IPS DF 6.9 (cell line): ENCODE measurements at regions not wholly inside any gene's neighbourhood (a gene's known extent, or its start where the extent isn't known, plus 50 kb on each side); places are given as distances from the start of the nearest gene placed in this dataset.
A peak's percentile ranks its signal among the peaks of the same experiment; 100 is the strongest.

ENCODE experiments used
- DNase-seq: peaks from one replicate; pipeline ENCODE4 v3.0.0-alpha.2; 2013; ENCODE audit warnings: low read depth, low spot score
- H3K27ac ChIP-seq: one replicate; pipeline ENCODE4 v1.5.1; 2013; ENCODE audit warnings: low read length, control low read depth
- H3K27me3 ChIP-seq: 2 replicates; pipeline ENCODE4 v1.6.1; 2013; ENCODE audit warnings: mild to moderate bottlenecking, low read length; ENCODE audit not compliant: control insufficient read depth, insufficient read depth
- H3K36me3 ChIP-seq: 2 replicates; pipeline ENCODE4 v1.6.1; 2013; ENCODE audit warnings: low read length; ENCODE audit not compliant: control insufficient read depth, insufficient read depth
- H3K4me1 ChIP-seq: 2 replicates; pipeline ENCODE4 v1.6.1; 2013; ENCODE audit warnings: low read length; ENCODE audit not compliant: control insufficient read depth, insufficient read depth
- H3K4me3 ChIP-seq: 2 replicates; pipeline ENCODE4 v1.5.1; 2013; ENCODE audit warnings: mild to moderate bottlenecking, low read length
- H3K9me3 ChIP-seq: 2 replicates; pipeline ENCODE4 v1.6.1; 2013; ENCODE audit warnings: low read length, inconsistent platforms; ENCODE audit not compliant: control insufficient read depth, insufficient read depth
- WGBS: extraction: QIAGEN DNeasy Blood & Tissue Kit; methylation state at CpG from one replicate; pipeline ENCODE4 v1.1.7; 2013; ENCODE audit warnings: mixed read lengths, missing lambda C conversion rate; ENCODE audit not compliant: insufficient read length, insufficient coverage; 5-methylcytosine and 5-hydroxymethylcytosine counted together

DNA sequence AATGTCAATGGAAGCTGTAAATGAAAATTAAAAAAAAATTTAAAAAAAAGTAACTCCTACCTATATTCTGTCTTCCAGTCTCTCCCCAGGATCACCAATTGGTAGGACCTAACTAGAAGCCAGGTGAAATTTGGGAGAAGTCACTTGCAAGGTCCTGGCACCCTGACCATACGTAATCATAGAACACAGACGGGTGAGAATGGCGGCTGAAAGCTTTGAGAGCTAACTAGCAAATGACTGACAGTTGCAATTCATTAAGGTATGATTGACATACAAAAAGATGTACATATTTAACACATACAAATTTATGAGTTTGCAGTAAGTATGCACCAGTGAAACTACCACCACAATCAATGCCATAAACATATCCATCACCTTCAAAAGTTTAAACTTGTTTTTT, 372.7 kb upstream of the PSMD7 start:
- Histone ChIP-seq H3K4me1 (no peaks in the 10 kb centered on the region), H3K27me3 (no peaks in the 10 kb centered on the region), H3K36me3 (no peaks in the 10 kb centered on the region), H3K9me3 (no peaks in the 10 kb centered on the region), H3K27ac (no peak overlapping the region), H3K4me3 (no peak overlapping the region)
- DNase-seq = no peak
- no CpG with 5 or more reads among the region's 3 CpGs for WGBS

DNA sequence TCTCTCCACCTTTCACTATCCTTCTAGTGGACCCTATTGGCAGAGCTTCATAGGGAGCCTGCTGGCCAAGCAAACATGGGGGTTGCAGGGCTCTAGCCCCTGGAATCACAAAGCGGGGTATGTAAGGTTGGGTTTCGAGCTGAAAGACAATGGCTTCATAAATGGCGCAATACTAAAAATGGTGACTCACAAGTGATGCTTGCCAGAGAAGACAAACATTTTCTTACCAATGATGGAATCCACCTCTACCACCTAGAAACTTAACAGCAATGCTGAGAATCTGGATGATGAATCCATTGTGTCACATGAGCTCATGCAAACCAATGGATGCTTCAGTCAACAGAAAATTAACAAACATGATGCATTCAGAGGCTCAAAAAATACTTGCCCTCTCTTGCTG, 375.3 kb upstream of the PSMD7 start:
- no CpG with 5 or more reads among the region's 3 CpGs for WGBS
- DNase-seq = no peak
- no peaks in the 10 kb centered on the region for H3K9me3 ChIP-seq
- H3K36me3 ChIP-seq = no peaks in the 10 kb centered on the region
- no peak overlapping the region for H3K4me3 ChIP-seq
- no peaks in the 10 kb centered on the region for H3K27me3 ChIP-seq
- H3K27ac ChIP-seq = no peak overlapping the region
- H3K4me1 ChIP-seq = no peaks in the 10 kb centered on the region

DNA sequence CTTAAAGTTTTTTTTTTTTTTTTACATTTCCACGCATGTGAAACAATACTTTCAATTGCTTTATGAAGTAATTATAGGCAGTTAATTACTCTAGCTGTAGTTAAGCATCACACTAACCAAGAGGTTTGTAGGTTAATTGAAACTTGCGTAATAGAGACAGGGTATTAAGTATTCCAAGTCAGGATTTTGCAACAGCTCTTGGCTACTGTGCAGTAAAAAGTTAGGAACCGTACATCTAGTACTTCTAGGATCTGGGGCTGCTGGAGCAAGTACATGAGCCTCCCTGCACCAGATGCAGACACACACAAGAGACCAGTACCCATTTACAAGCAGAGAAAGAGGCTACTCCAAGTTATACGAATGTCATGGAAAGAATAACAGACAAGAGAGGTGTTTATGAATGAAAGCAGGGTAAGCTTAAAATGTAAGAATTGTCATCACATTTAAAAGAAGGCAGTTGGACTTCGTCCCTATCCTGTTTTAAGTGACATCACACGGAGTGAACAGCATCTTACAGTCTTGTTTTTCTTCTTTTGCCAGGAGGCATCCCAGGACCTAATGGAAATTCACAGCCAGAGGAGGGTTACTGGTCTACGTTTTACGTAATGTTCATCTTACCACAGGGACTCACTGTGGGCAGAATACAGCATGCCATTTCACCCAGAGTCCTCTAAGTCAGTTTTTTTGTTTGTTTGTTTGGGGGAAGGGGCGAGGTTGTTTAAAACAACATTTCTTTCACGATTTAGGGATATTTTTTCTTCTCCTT, 379.6 kb upstream of the PSMD7 start:
- H3K27me3 ChIP-seq = no peaks in the 10 kb centered on the region
- no peaks in the 10 kb centered on the region for H3K4me1 ChIP-seq
- DNase-seq = no peak
- no peak overlapping the region for H3K27ac ChIP-seq
- no CpG with 5 or more reads among the region's 10 CpGs for WGBS
- no peaks in the 10 kb centered on the region for H3K9me3 ChIP-seq
- H3K36me3 ChIP-seq = no peaks in the 10 kb centered on the region
- no peak overlapping the region for H3K4me3 ChIP-seq

DNA sequence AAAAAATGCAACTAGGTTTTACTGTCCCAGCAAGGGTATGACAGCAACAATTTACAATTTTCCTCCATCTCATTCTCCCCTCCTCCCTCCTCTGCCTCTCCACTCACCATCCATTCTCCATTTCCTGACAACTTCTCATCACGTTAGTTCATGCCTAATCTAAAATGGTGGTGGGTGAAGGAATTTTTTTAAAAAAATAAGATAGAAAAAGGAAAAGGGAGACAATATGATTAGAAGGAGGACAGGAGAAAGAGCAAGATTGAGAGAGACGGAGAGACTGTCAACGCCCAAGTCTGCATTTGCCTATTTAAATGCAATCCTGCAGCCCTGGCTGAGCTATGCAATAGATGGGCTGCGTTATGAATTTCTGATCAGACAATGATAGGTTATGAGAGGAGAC, 380.7 kb upstream of the PSMD7 start:
- no peaks in the 10 kb centered on the region for H3K36me3 ChIP-seq
- H3K27ac ChIP-seq = no peak overlapping the region
- H3K9me3 ChIP-seq = no peaks in the 10 kb centered on the region
- WGBS = 100% methylated on average over 1 of the region's 4 CpGs
- no peaks in the 10 kb centered on the region for H3K4me1 ChIP-seq
- no peak for DNase-seq
- H3K27me3 ChIP-seq = no peaks in the 10 kb centered on the region
- H3K4me3 ChIP-seq = no peak overlapping the region

DNA sequence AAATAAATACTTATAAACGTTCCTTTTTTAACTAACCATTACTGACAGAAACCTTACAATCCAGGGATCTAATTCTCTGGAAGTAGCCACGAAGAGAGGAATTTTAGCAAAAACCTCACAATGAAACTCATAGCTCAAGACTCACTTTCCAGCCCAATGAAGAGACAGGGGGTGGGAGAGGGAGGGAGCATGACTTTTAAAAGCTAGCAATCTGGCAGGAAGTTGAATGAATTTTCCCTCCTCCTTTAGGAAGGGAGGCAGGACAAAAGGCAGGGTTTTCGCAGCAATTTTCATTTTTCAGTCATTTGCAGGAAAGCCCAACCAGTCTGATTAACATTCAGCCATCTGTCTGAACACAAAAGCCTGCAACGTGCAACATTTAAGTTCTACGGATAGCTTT, 381.5 kb upstream of the PSMD7 start:
- Histone ChIP-seq H3K4me1 (no peaks in the 10 kb centered on the region), H3K9me3 (no peaks in the 10 kb centered on the region), H3K4me3 (no peak overlapping the region), H3K36me3 (no peaks in the 10 kb centered on the region), H3K27me3 (no peaks in the 10 kb centered on the region), H3K27ac (no peak overlapping the region)
- DNase-seq = no peak
- no CpG with 5 or more reads among the region's 5 CpGs for WGBS

DNA sequence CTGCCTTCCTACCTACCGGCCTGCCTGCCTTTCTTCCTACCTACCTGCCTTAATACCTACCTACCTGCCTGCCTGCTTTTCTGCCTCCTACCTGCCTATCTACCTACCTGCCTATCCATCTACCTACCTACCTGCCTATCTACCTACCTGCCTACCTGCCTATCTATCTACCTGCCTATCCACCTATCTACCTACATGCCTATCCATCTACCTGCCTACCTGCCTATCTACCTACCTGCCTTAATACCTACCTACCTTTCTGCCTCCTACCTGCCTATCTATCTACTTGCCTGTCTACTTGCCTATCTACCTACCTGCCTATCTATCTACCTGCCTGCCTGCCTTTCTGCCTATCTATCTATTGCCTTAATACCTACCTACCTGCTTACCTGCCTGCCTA, 383.8 kb upstream of the PSMD7 start:
- no peaks in the 10 kb centered on the region for H3K27me3 ChIP-seq
- no CpG with 5 or more reads among the region's 1 CpG for WGBS
- no peaks in the 10 kb centered on the region for H3K4me1 ChIP-seq
- no peak overlapping the region for H3K27ac ChIP-seq
- DNase-seq = no peak
- H3K9me3 ChIP-seq = no peaks in the 10 kb centered on the region
- H3K4me3 ChIP-seq = no peak overlapping the region
- H3K36me3 ChIP-seq = no peaks in the 10 kb centered on the region

DNA sequence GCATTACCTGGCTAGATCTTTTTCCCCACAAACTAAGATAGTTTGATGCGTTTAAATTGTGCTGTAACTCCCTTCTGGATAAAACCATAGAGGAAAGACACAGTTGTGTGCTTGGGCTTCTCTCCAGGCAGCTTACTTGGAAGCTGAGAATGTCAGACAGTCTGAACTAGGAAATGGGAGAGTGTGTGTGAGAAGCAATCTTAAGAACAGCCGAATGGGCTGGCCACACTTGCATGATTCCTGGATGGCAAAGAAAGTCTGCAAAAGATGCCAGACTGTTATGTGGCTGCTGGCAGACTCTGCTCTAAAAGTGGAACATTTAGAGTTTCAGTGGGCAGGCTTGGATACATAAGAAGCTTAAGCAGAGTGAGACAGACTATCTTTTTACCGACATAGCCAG, 384.3 kb upstream of the PSMD7 start:
- Histone ChIP-seq H3K9me3 (no peaks in the 10 kb centered on the region), H3K27me3 (no peaks in the 10 kb centered on the region), H3K36me3 (no peaks in the 10 kb centered on the region), H3K4me3 (no peak overlapping the region), H3K27ac (no peak overlapping the region), H3K4me1 (no peaks in the 10 kb centered on the region)
- no peak for DNase-seq
- WGBS = no CpG with 5 or more reads among the region's 3 CpGs

DNA sequence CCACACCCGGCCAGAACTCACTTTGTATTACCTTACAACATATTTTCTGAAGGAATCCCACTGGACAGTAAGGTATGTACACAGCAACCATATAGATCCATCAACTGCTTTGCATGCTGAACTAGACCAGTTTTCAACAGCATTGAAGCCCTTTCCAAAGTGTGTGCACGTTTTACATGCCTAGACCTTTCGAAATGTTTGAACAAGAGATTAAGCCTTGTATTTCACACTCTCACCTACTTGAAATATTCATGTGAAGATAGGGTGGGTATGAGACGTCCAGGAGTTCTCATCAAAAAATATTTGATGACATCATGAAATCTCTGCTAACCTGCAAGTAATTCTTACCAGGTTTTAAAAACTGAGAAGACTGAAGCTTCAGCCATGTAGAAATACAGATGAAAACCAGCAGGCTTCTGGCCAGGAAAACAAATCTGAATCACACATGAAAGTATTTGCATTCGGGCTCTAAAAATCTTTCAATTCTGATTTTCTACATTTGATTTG, 387.0 kb upstream of the PSMD7 start:
- Histone ChIP-seq H3K9me3 (no peaks in the 10 kb centered on the region), H3K27me3 (no peaks in the 10 kb centered on the region), H3K4me1 (no peaks in the 10 kb centered on the region), H3K4me3 (no peak overlapping the region), H3K36me3 (no peaks in the 10 kb centered on the region), H3K27ac (no peak overlapping the region)
- DNase-seq = no peak
- no CpG with 5 or more reads among the region's 5 CpGs for WGBS

DNA sequence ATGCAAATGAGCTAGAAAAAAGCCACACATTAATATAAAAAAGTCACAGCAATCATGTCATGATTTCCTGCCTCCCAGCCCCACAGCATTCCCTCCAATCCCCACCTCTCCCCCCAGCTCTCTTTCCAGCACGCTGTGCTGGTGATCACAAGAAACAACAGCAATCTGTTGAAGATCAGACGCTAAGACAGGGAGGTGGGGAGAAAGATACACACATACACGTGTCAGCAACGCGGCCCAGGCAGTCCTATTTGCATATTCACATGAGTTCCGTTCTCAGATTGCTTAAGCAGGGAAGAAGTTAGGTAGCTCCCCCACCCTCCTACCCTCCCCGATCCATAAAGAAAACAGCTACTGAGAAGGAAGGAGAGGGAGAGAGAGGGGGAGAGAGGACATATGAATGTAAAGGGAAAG, 405.5 kb upstream of the PSMD7 start:
- no peak for DNase-seq
- Histone ChIP-seq H3K9me3 (no peaks in the 10 kb centered on the region), H3K27ac (no peak overlapping the region), H3K4me1 (no peaks in the 10 kb centered on the region; the same call in 1 of the 2 replicates), H3K27me3 (no peaks in the 10 kb centered on the region), H3K36me3 (no peaks in the 10 kb centered on the region), H3K4me3 (peak overlapping the region; percentile 1; the same call in 1 of the 2 replicates)
- WGBS = no CpG with 5 or more reads among the region's 7 CpGs

DNA sequence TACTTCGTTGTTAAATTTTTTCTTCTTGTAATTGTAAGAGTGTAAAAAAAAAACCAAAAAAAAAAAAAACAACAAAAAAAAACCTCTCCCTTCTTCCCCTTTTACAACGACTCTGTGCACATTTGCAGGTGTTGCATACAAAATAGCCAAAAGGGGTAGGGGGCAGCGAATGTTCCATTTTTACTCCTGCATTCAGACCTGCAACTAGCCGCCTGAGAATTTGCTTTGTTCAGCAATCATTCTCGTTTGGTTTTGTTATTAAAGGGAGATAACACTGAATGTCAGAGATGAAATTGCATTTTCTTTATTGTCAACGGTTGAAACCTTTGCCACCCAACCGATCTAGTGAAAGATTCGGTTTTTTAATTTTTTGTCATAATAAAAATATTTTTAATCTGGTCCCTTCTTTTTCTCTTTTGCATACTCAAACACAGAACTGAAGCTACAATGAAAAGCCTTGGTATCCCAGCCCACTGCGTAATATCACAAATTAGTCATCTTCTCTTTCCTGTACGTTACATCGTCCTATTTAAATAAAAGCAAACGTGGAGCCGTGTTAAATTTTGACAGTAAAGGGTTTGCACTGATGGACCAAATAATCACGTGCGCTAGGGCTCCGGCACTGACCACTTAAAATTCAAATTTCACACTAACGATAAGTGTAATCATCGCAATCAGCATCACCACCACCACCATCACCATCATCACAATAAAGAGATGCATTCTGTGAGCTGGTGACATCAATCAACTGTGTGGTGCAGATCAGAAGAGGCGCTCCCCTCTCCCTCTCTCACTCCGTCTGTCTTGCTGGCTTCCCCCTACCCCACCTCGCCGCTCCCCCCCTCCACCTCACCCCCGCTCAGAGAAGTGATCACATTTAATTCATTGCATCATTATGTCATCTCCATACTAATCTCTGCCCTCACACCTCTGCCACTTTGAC, 406.2 kb upstream of the PSMD7 start:
- no peaks in the 10 kb centered on the region for H3K36me3 ChIP-seq
- no peaks in the 10 kb centered on the region for H3K27me3 ChIP-seq
- H3K4me3 ChIP-seq = peak overlapping the region; percentile 1; the same call in 1 of the 2 replicates
- no peaks in the 10 kb centered on the region; the same call in 1 of the 2 replicates for H3K4me1 ChIP-seq
- DNase-seq = no peak
- H3K9me3 ChIP-seq = no peaks in the 10 kb centered on the region
- H3K27ac ChIP-seq = no peak overlapping the region
- WGBS = no CpG with 5 or more reads among the region's 23 CpGs
